GM21529 (cell line): ENCODE measurements at regions not wholly inside any gene's neighbourhood (a gene's known extent, or its start where the extent isn't known, plus 50 kb on each side); places are given as distances from the start of the nearest gene placed in this dataset.

Experiments used
- ATAC-seq: cut with Tn5 transposase; IDR thresholded peaks from one replicate; pipeline ENCODE4 v1.9.1; 2021; ENCODE audit not compliant: unreplicated experiment

- ATAC-seq: no peak
Measured at GRCh38 chr11:42025121-42025803, 565.8 kb upstream of the LRRC4C start.

GRCh38 chr11:42034826-42035225, 575.4 kb upstream of the LRRC4C start:
- ATAC-seq: no peak

- no peak for ATAC-seq
Measured at GRCh38 chr11:42036201-42036600, 576.7 kb upstream of the LRRC4C start.

- no peak for ATAC-seq
Measured at GRCh38 chr11:42043312-42043711, 583.9 kb upstream of the LRRC4C start.

GRCh38 chr11:42047637-42048555, 588.4 kb upstream of the LRRC4C start:
- ATAC-seq: no peak

GRCh38 chr11:42049186-42049585, 589.7 kb upstream of the LRRC4C start:
- ATAC-seq: no peak

- no peak for ATAC-seq
Measured at GRCh38 chr11:42049650-42050049, 590.2 kb upstream of the LRRC4C start.

GRCh38 chr11:42054351-42054900, 595.0 kb upstream of the LRRC4C start:
- ATAC-seq: no peak

GRCh38 chr11:42055606-42056005, 596.2 kb upstream of the LRRC4C start:
- ATAC-seq: no peak

GRCh38 chr11:42058794-42059193, 599.3 kb upstream of the LRRC4C start:
- ATAC-seq: no peak

GRCh38 chr11:42065199-42065598, 605.7 kb upstream of the LRRC4C start:
- no peak for ATAC-seq

GRCh38 chr11:42066113-42066512, 606.7 kb upstream of the LRRC4C start:
- ATAC-seq: no peak

- ATAC-seq: no peak
Measured at GRCh38 chr11:42074306-42074705, 614.9 kb upstream of the LRRC4C start.

GRCh38 chr11:42075180-42075579, 615.7 kb upstream of the LRRC4C start:
- no peak for ATAC-seq

GRCh38 chr11:42077794-42078193, 618.3 kb upstream of the LRRC4C start:
- ATAC-seq: no peak

GRCh38 chr11:42085736-42086135, 626.3 kb upstream of the LRRC4C start:
- no peak for ATAC-seq

- ATAC-seq: no peak
Measured at GRCh38 chr11:42093541-42093940, 634.1 kb upstream of the LRRC4C start.

GRCh38 chr11:42098075-42098474, 638.6 kb upstream of the LRRC4C start:
- no peak for ATAC-seq

GRCh38 chr11:42112866-42113265, 653.4 kb upstream of the LRRC4C start:
- no peak for ATAC-seq

- no peak for ATAC-seq
Measured at GRCh38 chr11:42114927-42115326, 655.5 kb upstream of the LRRC4C start.

- ATAC-seq: no peak
Measured at GRCh38 chr11:42138454-42138853, 679.0 kb upstream of the LRRC4C start.

GRCh38 chr11:42145311-42145710, 685.9 kb upstream of the LRRC4C start:
- no peak for ATAC-seq
